Chondrocyte (in vitro differentiated cells): ENCODE measurements at regions not wholly inside any gene's neighbourhood (a gene's known extent, or its start where the extent isn't known, plus 50 kb on each side); places are given as distances from the start of the nearest gene placed in this dataset.

ENCODE experiments used
- DNase-seq: peaks from one replicate; pipeline ENCODE4 v3.0.0; 2021; ENCODE audit warnings: mixed read lengths, low spot score
- H3K27ac Mint-ChIP-seq: one replicate; pipeline ENCODE4 v1.8.0; 2021; ENCODE audit warnings: mild to moderate bottlenecking, moderate library complexity, mixed read lengths; ENCODE audit not compliant: unreplicated experiment
- H3K27me3 Mint-ChIP-seq: 2 replicates; pipeline ENCODE4 v1.8.0; 2021; ENCODE audit warnings: low read depth, mixed read lengths
- H3K36me3 Mint-ChIP-seq: 2 replicates; pipeline ENCODE4 v1.8.0; 2021; ENCODE audit warnings: low read depth, mixed read lengths
- H3K4me1 Mint-ChIP-seq: 2 replicates; pipeline ENCODE4 v1.8.0; 2021; ENCODE audit warnings: low read depth, mild to moderate bottlenecking, mixed read lengths
- H3K4me3 Mint-ChIP-seq: one replicate; pipeline ENCODE4 v1.8.0; 2021; ENCODE audit warnings: mild to moderate bottlenecking, moderate library complexity, mixed read lengths; ENCODE audit not compliant: unreplicated experiment
- H3K9me3 Mint-ChIP-seq: 2 replicates; pipeline ENCODE4 v1.8.0; 2021; ENCODE audit warnings: low read depth, mixed read lengths
- TF ChIP-seq, protein P1 (sequence below): fragments of 200-600 bp; sonication (generic); IDR thresholded peaks from 2 replicates; pipeline ENCODE4 v1.5.0; 2021; ENCODE audit warnings: antibody characterized with exemption, mild to moderate bottlenecking, moderate library complexity

DNA sequence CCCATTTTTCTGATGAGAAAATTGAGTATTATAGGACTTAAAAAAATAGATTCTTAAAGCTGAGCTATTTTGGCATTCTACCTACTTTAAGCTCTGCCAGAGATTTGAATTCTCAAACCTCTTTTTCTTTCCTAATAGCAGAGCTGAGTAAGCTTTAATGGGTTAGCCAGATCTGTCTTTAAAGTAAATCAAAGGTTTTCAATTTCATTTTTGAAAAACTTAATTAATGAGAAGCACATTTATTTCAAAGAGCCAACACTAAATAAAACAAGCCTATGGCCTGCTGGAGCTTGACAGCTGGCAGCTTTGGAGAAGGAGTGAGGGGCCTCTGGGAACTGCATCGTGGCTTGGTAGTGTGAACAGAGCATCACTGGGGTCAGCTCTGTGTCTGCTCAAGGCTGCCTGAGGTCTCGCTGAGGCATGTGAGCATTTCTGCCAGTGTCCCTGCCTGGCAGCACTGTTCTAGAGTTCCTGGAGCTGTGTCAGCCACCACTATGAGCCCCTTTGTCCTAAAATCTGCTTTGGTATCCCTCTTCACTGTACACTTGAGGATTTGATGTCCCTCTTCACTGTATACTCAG lies 50.4 kb upstream of the PRSS23 start:
- Mint-ChIP-seq H3K9me3 (no peaks in the 10 kb centered on the region), H3K4me1 (peaks cover 53% of the 10 kb centered on the region), H3K36me3 (no peaks in the 10 kb centered on the region), H3K27me3 (no peaks in the 10 kb centered on the region), H3K27ac (peak overlapping the region; percentile 68), H3K4me3 (no peak overlapping the region)
- TF ChIP-seq, protein P1, sequence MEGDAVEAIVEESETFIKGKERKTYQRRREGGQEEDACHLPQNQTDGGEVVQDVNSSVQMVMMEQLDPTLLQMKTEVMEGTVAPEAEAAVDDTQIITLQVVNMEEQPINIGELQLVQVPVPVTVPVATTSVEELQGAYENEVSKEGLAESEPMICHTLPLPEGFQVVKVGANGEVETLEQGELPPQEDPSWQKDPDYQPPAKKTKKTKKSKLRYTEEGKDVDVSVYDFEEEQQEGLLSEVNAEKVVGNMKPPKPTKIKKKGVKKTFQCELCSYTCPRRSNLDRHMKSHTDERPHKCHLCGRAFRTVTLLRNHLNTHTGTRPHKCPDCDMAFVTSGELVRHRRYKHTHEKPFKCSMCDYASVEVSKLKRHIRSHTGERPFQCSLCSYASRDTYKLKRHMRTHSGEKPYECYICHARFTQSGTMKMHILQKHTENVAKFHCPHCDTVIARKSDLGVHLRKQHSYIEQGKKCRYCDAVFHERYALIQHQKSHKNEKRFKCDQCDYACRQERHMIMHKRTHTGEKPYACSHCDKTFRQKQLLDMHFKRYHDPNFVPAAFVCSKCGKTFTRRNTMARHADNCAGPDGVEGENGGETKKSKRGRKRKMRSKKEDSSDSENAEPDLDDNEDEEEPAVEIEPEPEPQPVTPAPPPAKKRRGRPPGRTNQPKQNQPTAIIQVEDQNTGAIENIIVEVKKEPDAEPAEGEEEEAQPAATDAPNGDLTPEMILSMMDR, result peak; percentile 12
- no peak for DNase-seq

DNA sequence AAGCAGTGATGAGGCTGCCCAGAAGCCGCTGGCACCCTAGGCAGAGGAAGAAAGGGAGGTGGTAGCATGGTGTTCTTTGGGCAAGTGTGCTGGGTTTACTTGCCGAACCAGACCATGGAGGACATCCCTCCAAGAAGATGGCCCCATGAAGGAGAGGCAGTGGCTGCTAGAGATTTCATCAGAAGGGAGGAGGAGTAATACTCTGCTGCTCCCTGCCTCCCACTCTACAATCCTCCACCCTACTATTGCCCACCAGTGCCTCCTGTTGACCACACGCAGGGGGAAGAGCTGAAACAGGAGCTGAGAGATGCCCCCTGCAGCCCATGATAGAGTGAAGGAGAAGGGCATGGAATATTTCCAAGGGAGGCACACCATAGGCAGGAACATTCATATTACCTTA lies 51.0 kb upstream of the PRSS23 start:
- no peaks in the 10 kb centered on the region for H3K9me3 Mint-ChIP-seq

DNA sequence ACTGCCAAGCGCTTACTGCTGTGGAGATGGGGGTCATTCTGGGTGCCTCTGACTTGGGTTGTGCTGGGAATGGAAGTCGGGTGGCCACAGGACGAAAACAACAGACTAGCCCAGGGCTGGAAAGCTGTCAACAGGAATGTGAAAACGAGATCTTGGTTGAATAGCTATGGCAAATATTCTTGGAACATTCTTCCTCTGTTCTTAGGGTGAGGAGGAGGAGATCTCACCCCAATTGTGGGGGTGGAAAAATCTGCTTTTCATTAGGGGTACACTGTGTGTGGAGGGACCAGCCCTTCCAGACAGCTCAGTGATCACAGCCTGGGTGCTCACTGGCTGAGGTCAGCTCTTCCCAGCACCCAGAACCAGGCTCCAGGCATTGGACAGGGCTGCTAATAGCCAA lies 52.0 kb upstream of the PRSS23 start:
- Mint-ChIP-seq H3K36me3 (no peaks in the 10 kb centered on the region), H3K27me3 (no peaks in the 10 kb centered on the region), H3K4me1 (peaks cover 67% of the 10 kb centered on the region), H3K4me3 (no peak overlapping the region), H3K9me3 (no peaks in the 10 kb centered on the region), H3K27ac (peak overlapping the region; percentile 89)
- TF ChIP-seq, protein P1, result no peak
- no peak for DNase-seq

More for the DNA sequence above, 51.0 kb upstream of the PRSS23 start:
- Mint-ChIP-seq H3K27me3 (no peaks in the 10 kb centered on the region), H3K27ac (peak overlapping the region; percentile 89), H3K4me3 (no peak overlapping the region), H3K4me1 (peaks cover 57% of the 10 kb centered on the region), H3K36me3 (no peaks in the 10 kb centered on the region)
- TF ChIP-seq, protein P1, result peak; percentile 60
- no peak for DNase-seq

DNA sequence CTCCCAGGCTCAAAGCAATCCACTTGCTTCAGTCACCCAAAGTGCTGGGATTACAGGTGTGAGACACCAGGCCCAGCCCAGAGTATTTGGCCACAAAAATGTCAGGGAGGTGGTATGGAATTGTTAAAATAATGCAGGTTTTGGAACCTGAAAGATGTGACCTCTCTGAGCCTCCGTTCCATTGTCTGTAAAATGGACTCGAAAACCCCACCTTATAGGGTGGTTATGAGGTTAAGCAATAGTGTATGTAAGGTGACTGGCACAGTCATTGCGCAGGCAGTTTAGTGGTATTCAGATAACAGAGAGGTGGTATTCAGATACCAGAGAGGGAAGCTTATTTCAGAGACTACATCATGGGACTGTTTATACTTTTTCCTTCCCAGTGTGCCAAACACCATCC lies 52.5 kb upstream of the PRSS23 start:
- TF ChIP-seq, protein P1, result no peak
- Mint-ChIP-seq H3K4me1 (peaks cover 72% of the 10 kb centered on the region), H3K27me3 (no peaks in the 10 kb centered on the region), H3K27ac (peak overlapping the region; percentile 89), H3K4me3 (no peak overlapping the region), H3K9me3 (no peaks in the 10 kb centered on the region), H3K36me3 (no peaks in the 10 kb centered on the region)
- DNase-seq, result no peak

DNA sequence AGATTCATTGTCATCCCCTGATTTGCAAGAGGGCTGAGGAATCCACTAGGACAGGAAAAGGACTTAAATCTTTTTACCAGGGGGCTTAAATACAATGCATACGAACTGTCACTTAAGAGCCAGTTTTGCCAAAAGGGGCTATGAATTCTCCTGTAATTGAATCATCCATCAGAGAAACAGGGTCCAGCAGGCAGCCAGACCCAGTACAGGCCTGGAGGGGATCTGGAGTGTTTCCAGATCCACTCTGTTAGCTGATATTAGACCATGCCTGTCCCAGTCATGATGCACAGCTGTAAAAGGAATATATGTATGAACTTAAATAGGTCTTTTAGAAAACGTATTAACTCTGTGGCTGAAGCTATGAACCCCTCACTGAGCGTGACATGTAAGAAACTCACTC lies 53.8 kb upstream of the PRSS23 start:
- no peaks in the 10 kb centered on the region for H3K36me3 Mint-ChIP-seq
- no peak overlapping the region for H3K4me3 Mint-ChIP-seq
- peaks cover 3% of the 10 kb centered on the region for H3K9me3 Mint-ChIP-seq
- H3K27me3 Mint-ChIP-seq, result no peaks in the 10 kb centered on the region
- H3K4me1 Mint-ChIP-seq, result peaks cover 85% of the 10 kb centered on the region
- peak overlapping the region; percentile 89 for H3K27ac Mint-ChIP-seq
- TF ChIP-seq, protein P1, result no peak
- DNase-seq, result no peak
